Left ventricle myocardium inferior (tissue), 1 donor: ENCODE measurements at regions not wholly inside any gene's neighbourhood (a gene's known extent, or its start where the extent isn't known, plus 50 kb on each side); places are given as distances from the start of the nearest gene placed in this dataset.

ENCODE experiments used
- DNase-seq: peaks from one replicate; pipeline ENCODE4 v3.0.0-alpha.2; 2020
- H3K27ac ChIP-seq: fragments of 200-600 bp; replicated peaks from 2 replicates; pipeline ENCODE4 v1.8.0; 2021
- H3K27me3 ChIP-seq: fragments of 200-600 bp; 2 replicates; pipeline ENCODE4 v1.8.0; 2021; ENCODE audit warnings: low read depth
- H3K36me3 ChIP-seq: fragments of 200-600 bp; 2 replicates; pipeline ENCODE4 v1.8.0; 2021
- H3K4me1 ChIP-seq: fragments of 200-600 bp; 2 replicates; pipeline ENCODE4 v1.8.0; 2021
- H3K4me3 ChIP-seq: fragments of 200-600 bp; 2 replicates; pipeline ENCODE4 v1.8.0; 2021; ENCODE audit warnings: mild to moderate bottlenecking, moderate library complexity
- H3K9me3 ChIP-seq: fragments of 200-600 bp; replicated peaks from 2 replicates; pipeline ENCODE4 v1.8.0; 2021
- intact Hi-C: fragments of 100-400 bp; cut with micrococcal nuclease; formaldehyde crosslinking; loops from one replicate; pipeline ENCODE4 v1.11.0; 2022
- TF ChIP-seq, protein P1 (sequence below): fragments of 200-600 bp; IDR thresholded peaks from 2 replicates; pipeline ENCODE4 v1.8.0; 2021; ENCODE audit warnings: antibody characterized with exemption, mild to moderate bottlenecking, borderline replicate concordance
- donor health status: DM: no; HTN: yes; CAD: no; lungs with severe emphysema.

DNA sequence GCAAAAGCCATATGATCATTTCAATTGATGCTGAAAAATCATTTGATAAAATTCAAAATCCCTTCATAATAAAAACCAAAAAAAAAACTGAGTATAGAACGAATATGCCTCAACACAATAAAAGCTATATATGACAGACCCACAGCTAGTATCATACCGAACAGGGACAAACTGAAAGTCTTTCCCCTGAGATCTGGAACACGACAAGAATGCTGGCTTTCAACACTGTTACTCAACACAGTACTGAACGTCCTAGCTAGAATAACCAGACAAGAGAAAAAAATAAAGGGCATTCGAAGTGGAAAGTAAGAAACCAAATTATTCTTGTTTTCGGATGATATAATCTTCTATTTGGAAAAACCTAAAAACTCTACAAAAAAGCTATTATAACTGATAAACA lies 559.9 kb downstream of the EPM2A start:
- TF ChIP-seq, protein P1, sequence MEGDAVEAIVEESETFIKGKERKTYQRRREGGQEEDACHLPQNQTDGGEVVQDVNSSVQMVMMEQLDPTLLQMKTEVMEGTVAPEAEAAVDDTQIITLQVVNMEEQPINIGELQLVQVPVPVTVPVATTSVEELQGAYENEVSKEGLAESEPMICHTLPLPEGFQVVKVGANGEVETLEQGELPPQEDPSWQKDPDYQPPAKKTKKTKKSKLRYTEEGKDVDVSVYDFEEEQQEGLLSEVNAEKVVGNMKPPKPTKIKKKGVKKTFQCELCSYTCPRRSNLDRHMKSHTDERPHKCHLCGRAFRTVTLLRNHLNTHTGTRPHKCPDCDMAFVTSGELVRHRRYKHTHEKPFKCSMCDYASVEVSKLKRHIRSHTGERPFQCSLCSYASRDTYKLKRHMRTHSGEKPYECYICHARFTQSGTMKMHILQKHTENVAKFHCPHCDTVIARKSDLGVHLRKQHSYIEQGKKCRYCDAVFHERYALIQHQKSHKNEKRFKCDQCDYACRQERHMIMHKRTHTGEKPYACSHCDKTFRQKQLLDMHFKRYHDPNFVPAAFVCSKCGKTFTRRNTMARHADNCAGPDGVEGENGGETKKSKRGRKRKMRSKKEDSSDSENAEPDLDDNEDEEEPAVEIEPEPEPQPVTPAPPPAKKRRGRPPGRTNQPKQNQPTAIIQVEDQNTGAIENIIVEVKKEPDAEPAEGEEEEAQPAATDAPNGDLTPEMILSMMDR, result no peak
- Histone ChIP-seq H3K4me3 (no peak overlapping the region), H3K4me1 (no peaks in the 10 kb centered on the region), H3K36me3 (no peaks in the 10 kb centered on the region), H3K27ac (no peak overlapping the region), H3K27me3 (no peaks in the 10 kb centered on the region), H3K9me3 (peaks cover 44% of the 10 kb centered on the region)
- intact Hi-C loops, result no loop called here
- DNase-seq, result no peak

DNA sequence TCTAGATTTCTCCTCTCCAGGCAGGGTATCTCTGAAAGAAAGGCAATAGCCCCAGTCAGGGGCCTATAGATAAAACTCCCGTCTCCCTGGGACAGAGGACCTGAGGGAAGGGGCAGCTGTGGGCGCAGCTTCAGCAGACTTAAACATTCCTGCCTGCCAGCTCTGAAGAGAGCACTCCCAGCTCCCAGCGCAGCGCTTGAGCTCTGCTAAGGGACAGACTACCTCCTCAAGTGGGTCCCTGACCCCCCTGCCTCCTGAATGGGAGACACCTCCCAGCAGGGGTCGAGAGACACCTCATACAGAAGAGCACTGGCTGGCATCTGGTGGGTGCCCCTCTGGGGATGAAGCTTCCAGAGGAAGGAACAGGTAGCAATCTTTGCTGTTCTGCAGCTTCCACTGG lies 556.9 kb downstream of the EPM2A start:
- TF ChIP-seq, protein P1, result no peak
- DNase-seq, result no peak
- Histone ChIP-seq H3K27ac (no peak overlapping the region), H3K27me3 (no peaks in the 10 kb centered on the region), H3K9me3 (peaks cover 40% of the 10 kb centered on the region), H3K4me1 (no peaks in the 10 kb centered on the region), H3K4me3 (no peak overlapping the region), H3K36me3 (no peaks in the 10 kb centered on the region)
- intact Hi-C loops, result no loop called here

DNA sequence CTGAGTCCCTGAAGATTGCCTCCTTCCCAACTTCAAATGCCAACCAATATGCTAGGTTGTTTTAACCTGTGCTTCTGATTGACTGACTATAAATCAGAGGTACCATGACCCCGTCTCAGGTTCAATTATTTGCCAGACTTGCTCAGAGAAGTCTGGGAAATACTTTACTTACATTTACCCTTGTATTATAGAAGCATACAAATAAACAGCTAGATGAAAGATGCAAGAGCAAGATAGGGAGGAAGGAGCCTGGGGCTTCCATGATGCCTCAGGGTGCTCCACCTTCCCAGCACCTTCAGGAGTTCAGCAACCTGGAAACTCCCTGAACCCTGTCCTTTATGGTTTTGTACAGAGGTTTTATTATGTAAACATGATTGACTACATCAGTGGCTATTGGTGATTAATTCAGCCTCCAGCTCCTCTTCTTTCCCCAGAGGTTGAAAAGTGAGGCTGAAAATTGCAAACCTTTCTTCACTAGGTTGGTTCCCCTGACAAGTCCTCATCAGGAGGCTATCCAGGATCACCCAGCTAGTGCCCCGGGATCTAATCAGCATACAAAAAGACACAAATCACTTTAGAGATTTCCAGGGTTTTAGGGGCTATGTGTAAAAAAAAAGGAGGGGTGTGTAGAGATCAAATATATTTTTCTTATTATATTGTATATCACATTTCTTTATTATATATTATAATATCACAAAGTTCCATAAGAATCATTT lies 547.7 kb downstream of the EPM2A start:
- no peak overlapping the region for H3K27ac ChIP-seq
- no peaks in the 10 kb centered on the region for H3K36me3 ChIP-seq
- no peak overlapping the region for H3K4me3 ChIP-seq
- no peaks in the 10 kb centered on the region for H3K27me3 ChIP-seq
- no peaks in the 10 kb centered on the region for H3K4me1 ChIP-seq
- DNase-seq, result no peak
- H3K9me3 ChIP-seq, result peaks cover 7% of the 10 kb centered on the region
- intact Hi-C loops, result no loop called here
- TF ChIP-seq, protein P1, result no peak

DNA sequence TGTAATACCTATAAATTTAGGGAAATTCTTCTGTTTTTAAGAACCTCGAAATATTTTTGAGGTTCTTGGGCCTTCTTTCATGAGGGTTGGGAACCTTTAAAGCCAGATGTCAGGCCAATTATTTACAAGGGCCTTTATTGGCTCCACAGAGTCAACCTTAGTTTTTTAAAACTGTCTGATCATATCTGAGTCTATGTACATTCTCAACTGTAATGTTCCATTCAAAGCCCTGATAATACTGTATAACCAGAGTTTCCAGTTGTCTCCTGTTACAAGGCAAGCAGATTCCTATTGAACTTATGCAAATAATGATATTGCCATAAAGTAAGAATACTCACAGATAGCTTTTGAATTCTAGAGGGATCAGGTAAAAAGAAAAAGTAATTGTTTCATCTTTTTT lies 545.5 kb downstream of the EPM2A start:
- DNase-seq, result no peak
- intact Hi-C loops, result no loop called here
- TF ChIP-seq, protein P1, result no peak
- Histone ChIP-seq H3K4me1 (no peaks in the 10 kb centered on the region), H3K9me3 (peaks cover 3% of the 10 kb centered on the region), H3K36me3 (no peaks in the 10 kb centered on the region), H3K27me3 (no peaks in the 10 kb centered on the region), H3K27ac (no peak overlapping the region), H3K4me3 (no peak overlapping the region)

DNA sequence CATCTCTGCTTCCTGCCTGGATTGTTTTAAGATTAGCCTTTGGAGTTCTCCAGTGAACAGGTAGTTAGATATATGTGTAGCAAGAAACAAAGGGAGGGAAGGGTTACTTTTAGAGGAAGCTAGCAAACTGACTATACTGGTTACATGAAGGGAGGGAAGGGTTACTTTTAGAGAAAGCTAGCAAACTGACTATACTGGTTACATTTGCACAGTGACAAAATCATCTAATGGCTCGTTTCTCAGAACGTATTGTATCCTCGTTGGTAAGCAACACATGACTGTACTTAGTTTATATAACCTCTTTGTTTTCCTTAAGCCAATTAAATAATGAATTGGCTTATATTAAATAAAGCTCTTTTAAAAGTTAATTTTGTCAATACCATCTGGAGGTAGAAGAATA lies 540.9 kb downstream of the EPM2A start:
- H3K27ac ChIP-seq, result no peak overlapping the region
- H3K9me3 ChIP-seq, result no peaks in the 10 kb centered on the region
- no peaks in the 10 kb centered on the region for H3K36me3 ChIP-seq
- no peaks in the 10 kb centered on the region for H3K4me1 ChIP-seq
- intact Hi-C loops, result no loop called here
- H3K4me3 ChIP-seq, result no peak overlapping the region
- TF ChIP-seq, protein P1, result no peak
- H3K27me3 ChIP-seq, result no peaks in the 10 kb centered on the region
- no peak for DNase-seq

DNA sequence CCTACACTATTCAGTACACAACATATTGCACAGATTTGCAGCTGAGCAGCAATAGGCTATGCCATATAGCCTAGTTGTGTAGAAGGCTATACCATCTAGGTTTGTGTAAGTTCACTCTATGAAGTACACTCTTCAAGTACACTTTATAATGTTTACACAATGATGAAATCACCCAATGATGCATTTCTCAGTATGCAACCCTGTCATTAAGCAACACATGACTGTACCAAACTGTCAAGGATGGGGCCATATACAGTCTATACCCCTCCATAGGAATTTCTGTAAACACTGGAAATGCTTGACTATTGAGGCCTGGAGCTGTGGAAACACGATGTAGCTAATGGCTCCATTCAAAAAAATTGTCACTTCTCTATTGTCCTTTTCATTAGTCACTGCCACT lies 535.4 kb downstream of the EPM2A start:
- Histone ChIP-seq H3K9me3 (no peaks in the 10 kb centered on the region), H3K27me3 (no peaks in the 10 kb centered on the region), H3K27ac (no peak overlapping the region), H3K4me1 (no peaks in the 10 kb centered on the region), H3K4me3 (no peak overlapping the region), H3K36me3 (no peaks in the 10 kb centered on the region)
- TF ChIP-seq, protein P1, result no peak
- intact Hi-C loops, result no loop called here
- no peak for DNase-seq
